Activated CD4-positive, CD25-positive, alpha-beta regulatory T cell treated with anti-CD3 and anti-CD28 coated beads, Interleukin-2, amount 50 U/mL, for 24 hours (primary cell): ENCODE measurements at regions not wholly inside any gene's neighbourhood (a gene's known extent, or its start where the extent isn't known, plus 50 kb on each side); places are given as distances from the start of the nearest gene placed in this dataset.
"Not testable (repeated sequence)": the region's sequence is repeated elsewhere in the genome, so short reads cannot be mapped to it uniquely, and the experiment has no call there.

Experiments used
- ATAC-seq, 2 donors: fragments of 150-1000 bp; cut with Tn5 transposase; one replicate each; pipeline ENCODE4 v1.10.0; 2021; ENCODE audit warnings: mild to moderate bottlenecking in 1 of 2, moderate library complexity in 1 of 2

DNA sequence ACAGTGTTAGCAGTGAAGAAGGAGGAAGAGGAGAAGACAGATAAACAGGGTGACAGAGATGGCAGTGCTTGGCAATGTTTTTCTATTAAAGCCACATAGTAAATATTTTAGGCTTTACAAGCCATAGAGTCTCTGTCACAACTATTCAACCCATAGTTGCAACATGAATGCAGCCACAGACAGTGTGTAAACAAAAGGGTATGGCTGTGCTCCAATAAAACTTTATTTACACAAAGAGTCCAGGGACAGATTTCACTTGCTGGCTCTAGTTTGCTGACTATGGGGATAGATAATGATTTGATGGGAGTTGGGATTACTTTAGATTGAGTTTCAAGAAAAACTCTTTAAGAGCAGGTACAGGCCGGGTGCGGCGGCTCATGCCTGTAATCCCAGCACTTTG lies 224.8 kb upstream of the SEMA6A start:
- no peak for ATAC-seq

DNA sequence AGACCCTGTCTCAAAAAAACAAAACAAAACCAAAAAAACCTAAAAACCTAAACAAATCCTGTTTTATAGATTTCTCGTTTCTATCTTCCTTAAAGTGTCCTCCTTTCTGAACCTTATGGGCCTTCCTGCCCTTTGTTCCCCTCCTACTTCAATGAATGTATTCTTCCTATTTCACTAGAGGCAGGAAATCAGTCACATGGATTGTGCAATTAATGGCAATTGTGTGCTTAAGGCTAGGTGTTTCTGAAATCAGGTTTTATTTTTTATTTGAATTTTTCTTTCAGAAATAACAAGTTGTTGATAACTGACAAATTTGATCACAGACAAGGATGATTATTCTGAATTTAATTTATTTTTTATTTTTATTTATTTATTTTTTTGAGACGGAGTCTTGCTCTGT lies 220.6 kb upstream of the SEMA6A start:
- no peak for ATAC-seq

DNA sequence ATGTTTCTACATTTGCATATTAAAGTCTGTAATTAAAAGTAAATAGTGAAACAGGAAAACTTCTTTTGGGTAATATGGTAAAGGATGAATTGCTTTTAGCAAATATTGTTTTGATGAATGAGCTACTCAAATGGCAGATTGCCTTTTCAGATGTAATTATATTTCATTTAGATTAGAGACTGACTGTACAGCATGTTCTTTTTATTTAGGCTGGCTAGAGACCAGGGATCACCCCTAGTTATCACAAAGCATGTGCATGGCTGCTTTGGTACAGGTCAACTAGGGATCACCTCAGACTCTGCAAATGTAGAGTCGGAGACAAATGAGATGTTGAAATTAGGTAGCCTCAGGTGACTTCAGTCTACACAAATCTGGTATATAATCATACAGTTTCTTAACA lies 214.9 kb upstream of the SEMA6A start:
- ATAC-seq, result no peak

DNA sequence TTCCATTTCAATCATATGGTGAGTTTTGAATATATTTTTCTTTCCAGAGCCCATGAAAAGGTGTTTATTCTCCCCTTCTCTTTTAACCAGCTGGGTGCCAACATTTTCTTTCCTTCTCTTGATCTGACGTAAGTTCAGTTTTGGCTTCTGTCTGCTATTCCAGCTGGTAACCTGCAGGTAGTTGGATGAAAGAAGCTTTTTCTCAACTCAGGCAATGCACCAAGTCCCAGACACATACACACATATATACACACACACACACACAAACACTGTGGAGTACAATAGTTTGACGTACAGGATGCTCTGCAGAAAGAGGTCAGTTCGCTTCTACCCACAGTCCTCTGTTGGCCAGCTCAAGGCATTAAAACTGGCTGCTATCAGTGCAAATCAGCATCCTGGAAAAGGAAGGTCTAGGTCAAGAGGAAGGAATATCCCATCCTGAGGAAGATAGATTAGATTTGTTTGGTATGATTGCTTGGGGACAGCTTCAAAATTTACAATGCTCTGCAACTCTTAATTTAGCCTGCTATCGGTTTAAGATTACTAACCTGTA lies 214.3 kb upstream of the SEMA6A start:
- ATAC-seq, result no peak

DNA sequence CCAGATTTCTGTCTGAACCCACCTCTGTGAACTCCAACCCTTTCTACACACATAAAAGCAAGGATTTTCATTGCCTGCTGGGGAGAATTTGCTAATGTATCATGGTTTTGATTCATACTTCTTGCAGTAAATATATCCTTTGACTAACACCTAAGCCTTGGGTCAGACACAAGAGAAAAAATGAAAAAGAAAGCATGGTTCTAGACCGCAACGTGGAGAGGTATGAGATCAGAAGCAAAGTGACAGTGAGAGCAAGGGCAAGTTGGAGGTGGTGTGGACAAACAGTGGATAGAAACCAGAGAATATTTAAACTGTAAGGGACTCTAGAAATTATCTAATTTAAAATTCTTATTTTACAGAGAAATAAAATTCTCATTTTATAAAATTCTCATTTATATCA lies 212.9 kb upstream of the SEMA6A start:
- ATAC-seq, result no peak

DNA sequence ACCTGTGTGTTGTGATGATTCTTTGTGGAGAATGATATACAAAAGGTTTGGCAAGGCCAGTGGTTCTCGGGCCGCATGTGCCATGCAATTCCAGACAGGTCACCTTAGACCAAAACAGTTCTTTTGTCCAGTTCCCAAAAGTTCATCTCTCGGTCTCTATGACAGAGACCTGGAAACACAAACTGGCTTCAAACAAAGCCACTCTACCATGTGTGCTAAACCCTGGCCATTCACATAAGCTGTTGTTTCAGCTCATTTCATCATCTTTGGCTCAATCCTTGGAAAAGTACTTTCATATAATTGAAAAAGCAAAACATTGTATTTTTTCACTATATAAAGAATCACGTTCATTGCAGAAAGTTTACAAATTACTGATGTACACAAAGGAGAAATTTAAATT lies 210.5 kb upstream of the SEMA6A start:
- ATAC-seq, result no peak

DNA sequence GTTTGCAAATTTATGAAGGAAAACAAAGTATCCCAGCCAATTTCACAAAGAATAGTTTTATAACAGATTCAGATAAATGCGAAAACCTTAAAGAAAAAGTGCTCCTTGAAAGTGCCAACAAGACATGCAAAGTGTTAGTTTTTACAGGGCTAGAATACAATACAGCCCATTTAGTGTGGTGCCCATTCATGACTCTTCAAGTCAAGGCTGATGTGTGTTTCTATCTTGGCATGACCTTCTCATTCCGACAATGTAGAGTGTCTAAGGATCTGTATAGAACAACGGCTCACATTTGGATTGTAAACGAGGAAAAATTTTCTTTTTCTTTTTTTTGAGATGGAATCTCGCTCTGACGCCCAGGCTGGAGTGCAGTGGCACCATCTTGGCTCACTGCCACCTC lies 205.2 kb upstream of the SEMA6A start:
- ATAC-seq, result no peak

DNA sequence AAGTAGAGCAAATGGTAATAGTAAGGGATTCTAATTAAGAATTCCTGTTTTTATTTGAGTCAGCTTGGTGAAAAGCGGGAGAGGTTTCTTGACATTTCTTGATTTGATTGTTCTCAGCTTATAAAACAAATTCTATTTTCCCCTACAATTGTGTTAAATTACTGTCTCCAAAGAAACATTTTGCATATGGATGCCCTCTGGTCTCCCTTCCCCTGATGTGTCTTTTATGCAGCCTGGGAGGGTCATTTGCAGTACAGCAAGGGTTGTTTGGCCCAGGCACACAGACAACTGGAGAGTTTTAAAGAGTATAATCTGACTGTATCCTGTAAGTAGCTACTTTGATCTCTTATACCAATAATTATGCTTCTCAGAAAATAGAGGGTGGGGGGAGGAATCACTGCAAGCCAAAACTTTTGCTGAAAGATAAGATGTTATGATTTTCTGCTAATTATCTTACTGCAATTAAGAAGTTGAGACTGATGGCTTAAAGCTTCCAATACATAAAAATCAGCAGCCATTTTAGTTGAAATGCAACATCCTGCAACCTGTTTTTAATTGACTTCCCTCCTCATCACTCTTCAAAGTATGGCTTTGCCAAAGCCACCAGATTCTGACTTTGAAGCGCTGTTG lies 204.1 kb upstream of the SEMA6A start:
- ATAC-seq, result no peak

DNA sequence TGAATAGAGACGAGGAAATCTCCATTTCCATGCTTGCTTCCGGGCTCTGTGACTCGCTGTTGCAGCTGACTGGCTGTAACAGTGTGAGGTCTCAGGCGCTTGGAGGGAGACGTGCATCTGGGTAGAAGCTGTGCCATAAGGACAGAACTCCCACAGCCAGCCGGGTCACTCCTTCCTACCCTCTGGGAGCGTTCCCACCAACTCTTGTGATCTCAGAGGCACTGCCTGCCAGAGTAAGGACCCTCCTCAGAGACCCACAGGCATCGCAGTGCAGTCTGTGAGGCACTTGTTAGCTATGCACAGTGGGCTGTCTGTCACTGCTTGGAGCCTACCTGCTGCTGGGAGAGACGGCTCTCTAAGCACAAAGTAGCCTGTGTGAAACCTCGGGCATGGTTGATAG lies 203.4 kb upstream of the SEMA6A start:
- ATAC-seq, result no peak

DNA sequence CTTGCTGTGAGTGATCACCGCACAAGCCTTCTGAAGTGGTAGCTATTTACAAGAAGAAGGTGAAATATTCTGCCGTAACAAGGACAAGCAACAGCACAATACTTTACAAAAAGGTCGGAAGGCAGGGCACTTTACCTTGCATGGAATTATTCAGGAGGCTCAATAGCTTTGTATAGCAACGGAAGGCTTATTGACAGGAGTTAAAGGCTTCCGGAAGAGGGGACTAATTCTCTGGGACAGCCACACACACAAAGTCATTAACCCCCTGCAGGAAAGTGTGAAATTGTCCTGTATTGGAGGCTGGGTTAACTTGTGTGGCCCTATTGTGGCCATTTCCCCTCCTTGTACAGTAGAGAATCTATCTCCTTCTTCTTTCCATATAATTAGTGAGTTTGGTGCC lies 199.3 kb upstream of the SEMA6A start:
- no peak for ATAC-seq

DNA sequence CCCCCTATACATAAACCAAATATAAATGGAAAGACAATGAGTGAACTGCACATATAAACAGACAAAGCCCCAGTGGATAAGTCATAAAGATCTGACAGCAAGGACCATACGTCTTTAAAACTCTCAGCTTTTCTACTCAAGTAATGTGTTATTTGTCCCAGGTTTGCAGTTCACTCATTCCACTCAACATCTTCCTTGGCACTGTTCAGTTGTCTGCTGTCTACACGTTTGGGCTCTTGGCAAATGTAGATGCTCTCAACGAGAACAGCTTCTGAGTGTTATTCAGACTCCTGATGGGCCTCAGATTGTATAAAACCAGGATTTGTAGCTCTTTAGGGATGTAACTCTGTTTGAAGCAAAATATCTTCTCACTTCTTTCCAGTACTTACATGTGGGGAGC lies 198.2 kb upstream of the SEMA6A start:
- no peak for ATAC-seq

DNA sequence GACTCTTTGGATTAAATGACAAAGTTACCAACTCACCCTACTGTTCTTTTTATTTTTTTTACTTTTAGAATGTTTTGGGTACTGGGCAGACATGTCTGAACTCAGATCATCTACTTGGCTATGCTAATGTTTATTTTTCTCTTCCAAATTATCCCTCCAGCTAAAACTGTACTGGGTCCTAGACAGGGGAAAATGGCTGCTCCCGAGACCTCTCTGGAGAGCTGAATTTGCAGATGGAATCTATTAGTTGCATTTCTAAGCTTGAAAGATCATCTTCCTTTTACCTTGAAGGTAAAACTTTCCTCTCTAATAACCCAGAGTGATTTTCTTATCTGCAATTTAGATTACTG lies 197.5 kb upstream of the SEMA6A start:
- no peak for ATAC-seq

DNA sequence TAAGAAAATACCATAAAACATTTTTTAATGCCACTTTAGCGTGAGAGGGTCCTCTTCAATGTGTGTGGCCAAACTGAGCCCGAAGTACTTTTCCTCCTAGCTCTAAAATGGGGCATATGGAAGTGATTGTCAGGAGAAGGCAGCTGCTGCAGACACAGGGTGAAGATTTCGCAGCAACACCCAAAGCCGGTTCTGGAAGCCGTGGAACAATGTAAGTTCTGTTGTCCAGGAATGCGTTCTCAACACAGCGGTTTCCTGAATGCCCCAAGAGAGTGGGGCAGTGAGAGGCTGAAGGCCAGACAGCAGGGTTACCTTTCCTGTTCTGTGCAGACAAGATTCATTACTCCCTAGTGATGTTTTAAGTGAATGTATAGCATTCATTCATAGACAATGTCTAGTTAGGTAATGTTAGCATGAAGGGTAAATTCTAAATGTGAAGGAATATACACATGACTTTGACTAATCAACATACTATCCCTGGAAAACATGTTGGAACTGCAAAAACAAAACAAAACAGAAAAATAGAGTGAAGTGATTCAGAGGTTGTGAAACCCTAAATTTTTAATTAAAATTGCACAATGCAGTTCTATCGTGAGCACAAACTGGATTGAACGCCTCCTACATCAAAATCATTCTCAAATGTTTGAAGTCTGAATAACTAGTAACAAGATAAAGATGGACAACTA lies 197.0 kb upstream of the SEMA6A start:
- no peak for ATAC-seq

DNA sequence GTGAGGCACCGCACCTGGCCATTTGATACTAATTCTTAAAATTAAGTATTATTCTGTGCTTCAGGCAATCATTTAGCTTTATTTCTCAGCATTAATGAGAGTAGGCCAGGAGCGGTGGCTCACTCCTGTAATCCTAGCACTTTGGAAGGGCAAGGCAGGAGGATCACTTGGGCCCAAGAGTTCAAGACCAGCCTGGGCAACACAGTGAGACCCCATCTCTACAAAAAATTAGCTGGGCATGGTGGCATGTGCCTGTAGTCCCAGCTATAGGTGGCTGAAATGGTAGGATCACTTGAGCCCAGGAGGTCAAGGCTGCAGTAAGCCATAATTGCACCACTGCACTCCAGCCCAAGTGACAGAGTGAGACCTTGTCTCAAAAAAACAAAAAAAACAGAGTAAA lies 195.3 kb upstream of the SEMA6A start:
- ATAC-seq, result not testable (repeated sequence)

DNA sequence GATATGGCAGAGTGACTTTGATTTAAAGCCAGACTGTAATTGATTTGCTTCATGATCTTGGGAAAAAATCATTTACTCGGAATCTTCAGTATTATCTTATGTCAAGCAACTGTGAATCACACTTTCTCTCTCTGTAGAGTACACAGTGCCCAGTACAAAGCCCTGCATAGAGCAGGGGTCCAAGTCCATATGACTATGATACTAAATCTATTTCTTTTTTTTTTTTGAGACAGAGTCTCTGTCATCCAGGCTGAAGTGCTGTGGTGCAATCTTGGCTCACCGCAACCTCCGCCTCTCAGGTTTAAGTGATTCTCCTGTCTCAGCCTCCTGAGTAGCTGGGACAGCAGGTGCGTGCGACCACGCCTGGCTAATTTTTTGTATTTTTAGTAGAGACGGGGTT lies 194.8 kb upstream of the SEMA6A start:
- ATAC-seq, result no peak

DNA sequence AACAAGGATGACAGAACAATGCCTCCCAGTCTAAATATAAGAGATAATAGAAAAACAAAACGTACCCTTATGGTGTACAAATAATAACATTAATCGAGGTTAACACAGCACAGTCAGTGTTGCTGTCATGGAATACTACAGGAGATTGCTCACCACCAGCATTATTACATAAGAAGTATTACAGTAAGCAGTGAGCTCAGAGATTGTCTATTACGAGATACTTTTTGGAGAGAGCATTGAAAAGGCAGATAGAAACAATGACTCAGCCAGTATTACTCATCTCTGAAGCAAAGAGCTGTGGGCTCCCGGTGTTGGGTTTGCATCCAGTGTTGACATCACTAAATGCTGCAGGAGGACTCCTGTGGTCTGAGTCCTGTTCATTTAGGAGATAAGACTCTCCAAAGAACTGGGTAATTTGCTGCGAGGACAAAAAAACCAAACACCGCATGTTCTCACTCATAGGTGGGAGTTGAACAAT lies 191.9 kb upstream of the SEMA6A start:
- no peak for ATAC-seq

DNA sequence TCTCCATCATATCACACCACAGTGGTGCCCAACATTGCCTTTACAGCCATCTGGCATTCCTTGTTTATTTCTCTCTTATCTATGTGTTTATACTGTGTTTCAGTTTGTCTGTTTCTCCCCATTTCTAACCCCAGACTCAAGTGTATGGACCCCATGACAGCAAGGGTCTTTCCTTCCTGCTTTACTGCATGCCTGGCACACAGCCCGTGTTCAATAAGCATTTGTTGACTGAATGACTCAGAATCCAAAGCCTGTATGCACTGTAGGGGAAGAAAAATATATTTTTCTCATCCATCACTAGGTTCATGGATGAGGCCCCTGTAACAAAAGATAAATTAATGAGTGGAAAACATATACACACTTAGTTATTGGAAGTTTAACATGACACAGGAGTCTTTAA lies 190.8 kb upstream of the SEMA6A start:
- no peak for ATAC-seq

DNA sequence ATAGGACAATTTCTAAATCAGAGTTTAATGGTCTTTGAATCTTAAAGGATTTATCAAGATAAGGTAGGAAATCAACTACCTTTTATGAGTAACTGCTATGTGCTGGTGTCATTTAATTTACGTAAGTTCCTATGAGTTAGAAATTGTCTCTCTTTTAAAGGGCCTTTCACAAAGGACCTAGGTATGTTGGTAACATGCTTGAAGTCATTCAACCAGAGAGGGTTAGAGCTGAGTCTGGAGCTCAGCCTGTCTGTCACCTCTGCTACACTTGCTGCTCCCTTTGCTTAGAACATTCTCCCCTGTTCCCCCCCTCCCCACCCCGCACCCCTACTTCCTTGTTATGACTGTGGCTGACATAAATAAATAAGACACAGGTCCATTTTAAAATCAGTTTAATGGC lies 190.3 kb upstream of the SEMA6A start:
- no peak for ATAC-seq

DNA sequence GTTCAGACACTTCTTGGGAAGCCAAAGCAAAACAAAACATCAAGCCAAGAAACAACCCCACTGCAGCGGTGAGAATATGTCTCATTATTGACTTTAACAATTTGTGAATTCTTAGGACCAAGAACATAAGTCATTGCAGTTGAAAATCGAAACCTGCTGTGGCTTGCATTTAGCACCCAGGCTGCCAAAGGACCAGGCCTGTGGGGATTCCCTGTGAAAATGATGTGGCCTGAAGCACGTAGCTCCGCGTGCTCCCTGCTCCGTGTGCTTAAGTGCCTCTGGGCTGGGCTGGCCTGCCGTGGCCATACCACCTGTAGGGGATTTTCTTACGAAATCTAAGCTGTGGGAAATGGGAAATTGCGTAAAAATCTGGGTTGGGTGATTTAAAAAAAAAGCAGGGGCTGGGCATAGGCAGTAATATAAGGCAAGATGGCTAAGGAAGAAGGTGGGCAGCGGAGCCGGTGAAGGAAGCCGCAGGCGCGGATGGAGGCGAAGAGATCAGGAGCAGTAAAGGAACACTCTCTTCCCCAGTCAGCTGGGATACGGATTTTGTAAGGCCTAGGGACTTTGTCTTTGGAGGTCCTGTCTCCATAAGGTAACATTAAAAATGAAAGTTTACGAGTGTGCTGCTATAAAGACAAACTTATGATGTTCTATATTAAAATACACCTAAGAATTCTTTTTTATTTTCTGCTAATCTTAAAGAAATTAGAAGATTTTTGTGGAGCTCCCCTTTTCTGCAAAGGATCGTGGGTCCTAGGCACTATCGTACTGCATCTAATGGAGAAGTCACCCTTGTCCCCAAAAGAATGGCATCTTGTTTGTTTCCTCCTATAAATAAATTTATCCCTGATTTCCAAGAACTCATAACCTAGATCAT lies 189.6 kb upstream of the SEMA6A start:
- peak in 1 of 2 donors; percentile 27 for ATAC-seq

DNA sequence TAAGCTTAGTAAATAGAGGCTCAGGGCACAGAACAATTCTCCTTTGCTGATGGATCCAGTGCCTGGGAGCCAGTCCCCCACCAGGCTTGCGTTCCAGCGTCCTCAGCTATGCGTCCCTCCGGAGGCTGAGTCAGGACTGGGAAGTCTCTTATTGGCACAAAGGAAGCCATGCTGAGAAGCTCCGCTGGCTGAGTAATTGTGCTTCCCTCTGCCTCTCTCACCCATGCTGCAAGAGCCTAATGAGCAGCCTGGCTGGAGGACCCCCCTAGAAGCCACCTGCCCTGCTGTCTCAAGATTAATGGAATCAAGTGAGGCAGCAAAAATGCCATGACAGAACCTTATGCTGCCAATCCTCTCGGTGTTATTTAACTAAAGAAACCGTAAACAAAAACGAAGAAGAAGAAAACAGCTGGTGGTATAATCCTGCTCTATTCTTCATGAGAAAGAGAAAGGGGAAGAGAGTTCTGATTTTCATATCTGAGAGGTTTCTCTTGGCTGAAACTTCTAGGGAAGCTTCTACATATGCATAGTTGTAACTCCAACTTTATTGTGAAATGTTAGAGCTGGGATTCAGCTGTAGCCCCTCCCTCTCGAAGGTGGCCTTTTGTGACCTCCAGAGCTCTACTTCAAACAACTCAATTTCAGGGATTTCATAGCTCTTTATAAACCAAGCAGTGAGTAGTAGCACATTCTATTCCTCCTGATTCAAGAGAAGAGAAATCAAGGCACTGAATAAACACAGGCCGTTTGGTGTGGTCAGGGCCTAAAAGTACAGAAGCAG lies 185.4 kb upstream of the SEMA6A start:
- ATAC-seq, result no peak

DNA sequence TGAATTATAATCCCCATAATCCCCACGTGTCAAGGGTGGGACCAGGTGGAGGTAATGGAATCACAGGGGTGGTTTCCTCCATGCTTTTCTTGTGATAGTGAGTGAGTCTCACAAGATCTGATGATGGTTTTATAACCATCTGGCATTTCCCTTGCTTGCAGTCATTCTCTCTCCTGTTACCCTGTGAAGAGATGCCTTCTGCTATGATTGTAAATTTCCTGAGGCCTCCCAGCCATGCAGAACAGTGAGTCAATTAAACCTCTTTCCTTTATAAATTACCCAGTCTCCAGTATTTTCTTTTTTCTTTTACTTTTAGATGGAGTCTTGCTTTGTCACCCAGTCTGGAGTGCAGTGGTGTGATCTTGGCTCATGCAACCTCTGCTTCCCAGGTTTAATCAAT lies 182.7 kb upstream of the SEMA6A start:
- no peak for ATAC-seq

DNA sequence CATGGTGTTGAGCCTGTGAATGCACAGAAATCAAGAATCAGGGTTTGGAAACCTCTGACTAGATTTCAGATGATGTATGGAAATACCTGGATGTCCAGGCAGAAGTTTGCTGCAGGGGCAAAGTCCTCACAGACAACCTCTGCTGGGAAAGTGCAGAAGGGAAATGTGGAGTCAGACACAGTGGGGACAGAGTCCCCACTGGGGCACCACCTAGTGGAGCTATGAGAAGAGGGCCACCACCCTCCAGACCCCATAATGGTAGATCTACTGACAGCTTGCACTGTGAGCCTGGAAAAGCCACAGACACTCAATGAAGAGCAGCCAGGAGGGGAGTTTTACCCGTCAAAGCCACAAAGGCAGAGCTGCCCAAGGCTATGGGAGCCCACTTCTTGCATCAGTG lies 181.9 kb upstream of the SEMA6A start:
- no peak for ATAC-seq

DNA sequence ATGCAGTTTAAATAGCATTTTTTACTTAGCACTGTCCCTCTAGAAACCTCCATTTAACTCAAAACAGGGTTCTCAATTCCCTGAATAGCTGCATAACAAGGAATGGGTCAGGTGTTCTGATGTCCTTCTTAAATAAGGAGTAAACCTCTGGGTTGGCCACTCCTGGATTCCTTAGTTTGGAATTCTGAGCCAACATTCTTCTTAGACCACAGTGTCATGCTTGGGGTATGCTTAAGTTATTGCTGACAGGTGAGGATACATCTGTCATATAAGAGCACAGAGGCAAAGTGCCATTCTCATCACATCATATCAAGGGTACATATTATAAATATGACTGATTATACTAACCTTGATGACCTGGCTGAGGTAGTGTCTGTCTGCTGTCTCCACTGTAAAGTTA lies 179.9 kb upstream of the SEMA6A start:
- ATAC-seq, result no peak
